ENCODE measurements at regions not wholly inside any gene's neighbourhood (a gene's known extent, or its start where the extent isn't known, plus 50 kb on each side); places are given as distances from the start of the nearest gene placed in this dataset.
"Not testable (repeated sequence)": the region's sequence is repeated elsewhere in the genome, so short reads cannot be mapped to it uniquely, and the experiment has no call there.

DNA sequence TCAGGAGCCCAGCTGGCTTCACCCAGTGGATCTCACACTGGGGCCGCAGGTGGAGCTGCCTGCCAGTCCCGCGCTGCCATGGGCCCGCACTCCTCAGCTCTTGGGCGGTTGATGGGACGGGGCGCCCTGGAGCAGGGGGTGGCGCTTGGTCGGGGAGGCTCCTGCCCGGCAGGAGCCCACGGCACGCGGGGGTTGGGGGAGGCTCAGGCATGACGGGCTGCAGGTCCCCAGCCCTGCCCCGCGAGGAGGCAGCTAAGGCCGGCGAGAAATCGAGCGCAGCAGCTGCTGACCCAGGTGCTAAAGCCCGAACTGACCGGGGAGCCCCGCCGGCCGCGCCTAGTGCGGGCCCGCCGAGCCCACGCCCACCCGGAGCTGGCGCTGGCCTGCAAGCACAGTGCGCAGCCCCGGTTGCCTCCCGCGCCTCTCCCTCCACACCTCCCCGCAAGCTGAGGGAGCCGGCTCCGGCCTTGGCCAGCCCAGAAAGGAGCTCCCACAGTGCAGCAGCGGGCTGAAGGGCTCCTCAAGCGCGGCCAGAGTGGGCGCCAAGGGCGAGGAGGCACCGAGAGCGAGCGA is 109.7 kb upstream of the SLC39A10 start:
- intact Hi-C loops (cut with micrococcal nuclease); H3K9me3 Mint-ChIP-seq; DNase-seq; H3K4me3 Mint-ChIP-seq; H3K27ac Mint-ChIP-seq; H3K27me3 Mint-ChIP-seq (ENCODE audit: low read depth): not testable (repeated sequence)
- H3K36me3 Mint-ChIP-seq (ENCODE audit: low read depth) = peaks cover 14% of the 10 kb centered on the region
- CTCF ChIA-PET = interaction anchor here (1.3 to 1.5 kb wide), 2 partner anchors 11 to 13 kb away, joined by 3 to 5 read pairs; no protein-coding TSS in a partner anchor
- peaks cover 60% of the 10 kb centered on the region for H3K4me1 Mint-ChIP-seq (ENCODE audit: low read depth)

DNA sequence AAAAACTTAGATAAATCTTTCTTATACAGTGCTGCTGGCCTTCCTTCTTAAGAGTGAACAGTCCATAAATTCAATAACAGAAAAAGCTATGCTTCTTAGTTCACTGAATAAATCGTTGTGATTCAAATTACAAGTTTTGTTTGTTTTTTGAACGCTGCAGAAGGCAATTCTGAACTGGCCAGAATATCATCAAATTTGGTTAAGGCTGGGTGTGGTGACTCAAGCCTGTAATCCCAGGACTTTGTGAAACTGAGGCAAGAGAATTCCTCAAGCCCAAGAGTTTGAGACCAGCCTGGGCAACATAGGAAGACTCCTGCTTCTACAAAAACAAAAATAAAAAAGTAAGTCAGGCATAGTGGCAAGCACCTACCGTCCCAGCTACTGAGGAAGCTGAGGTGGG is 111.2 kb upstream of the SLC39A10 start:
- Mint-ChIP-seq H3K27me3 (ENCODE audit: low read depth) (no peaks in the 10 kb centered on the region), H3K36me3 (ENCODE audit: low read depth) (peaks cover 21% of the 10 kb centered on the region), H3K4me3 (peak overlapping the region; percentile 22), H3K4me1 (ENCODE audit: low read depth) (peaks cover 61% of the 10 kb centered on the region), H3K27ac (peak overlapping the region; percentile 91), H3K9me3 (peaks cover 7% of the 10 kb centered on the region)
- intact Hi-C loops (cut with micrococcal nuclease) = no loop called here
- no peak for DNase-seq
- CTCF ChIA-PET = interaction anchor here (1.5 kb wide), 1 partner anchor 13 kb away, joined by 3 read pairs; no protein-coding TSS in a partner anchor

DNA sequence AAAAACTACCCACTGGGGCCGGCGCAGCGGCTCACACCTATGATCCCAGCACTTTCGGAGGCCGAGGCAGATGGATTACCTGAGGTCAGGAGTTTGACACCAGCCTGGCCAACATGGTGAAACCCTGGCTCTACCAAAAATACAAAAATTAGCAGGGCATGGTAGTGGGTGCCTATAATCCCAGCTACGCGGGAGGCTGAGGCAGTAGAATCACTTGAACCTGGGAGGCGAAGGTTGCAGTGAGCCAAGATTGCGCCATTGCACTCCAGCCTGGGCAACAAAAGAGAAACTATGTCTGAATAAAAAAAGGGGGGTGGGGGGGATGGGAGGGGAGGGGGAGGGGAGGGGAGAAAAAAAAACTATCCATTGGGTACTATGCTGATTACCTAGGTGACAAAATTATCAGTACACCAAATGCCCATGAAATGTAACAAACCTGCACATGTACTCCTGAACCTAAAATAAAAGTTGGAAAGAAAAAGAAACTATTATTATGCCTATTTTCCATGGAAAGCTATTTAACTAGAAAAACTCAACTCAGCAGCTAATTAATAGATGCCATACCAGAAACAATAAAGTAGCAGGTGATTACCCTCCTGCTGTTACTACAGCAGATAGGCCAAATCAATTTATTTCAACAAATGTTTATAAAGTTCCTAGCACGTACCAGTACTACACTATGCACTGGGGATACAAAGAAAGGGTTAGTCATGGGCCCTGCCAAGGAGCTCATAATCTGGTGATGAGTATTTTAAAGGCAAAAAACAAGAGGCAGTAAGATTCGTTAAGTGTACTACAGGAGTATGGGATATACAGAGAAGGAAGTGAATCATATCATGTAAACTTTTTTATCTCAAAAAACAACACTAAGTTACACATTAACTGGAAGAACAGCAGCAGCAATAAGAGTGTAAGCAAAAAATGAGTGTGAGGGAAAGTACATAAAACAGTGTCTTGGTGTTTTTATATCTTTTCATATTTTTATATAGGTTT is 112.8 kb upstream of the SLC39A10 start:
- Mint-ChIP-seq H3K27me3 (ENCODE audit: low read depth) (no peaks in the 10 kb centered on the region), H3K9me3 (peaks cover 3% of the 10 kb centered on the region), H3K27ac (peak overlapping the region; percentile 91), H3K4me3 (peak overlapping the region; percentile 40), H3K36me3 (ENCODE audit: low read depth) (peaks cover 20% of the 10 kb centered on the region), H3K4me1 (ENCODE audit: low read depth) (peaks cover 67% of the 10 kb centered on the region)
- CTCF ChIA-PET = interaction anchor here (0.5 to 1.9 kb wide), 10 partner anchors 9 to 1975 kb away, joined by 3 to 8 read pairs (median 4); no protein-coding TSS in a partner anchor
- DNase-seq = peak; percentile 72
- intact Hi-C loops (cut with micrococcal nuclease) = loop anchor here (1.0 kb wide), 7 partner anchors 8 to 716 kb away; no protein-coding TSS in a partner anchor

DNA sequence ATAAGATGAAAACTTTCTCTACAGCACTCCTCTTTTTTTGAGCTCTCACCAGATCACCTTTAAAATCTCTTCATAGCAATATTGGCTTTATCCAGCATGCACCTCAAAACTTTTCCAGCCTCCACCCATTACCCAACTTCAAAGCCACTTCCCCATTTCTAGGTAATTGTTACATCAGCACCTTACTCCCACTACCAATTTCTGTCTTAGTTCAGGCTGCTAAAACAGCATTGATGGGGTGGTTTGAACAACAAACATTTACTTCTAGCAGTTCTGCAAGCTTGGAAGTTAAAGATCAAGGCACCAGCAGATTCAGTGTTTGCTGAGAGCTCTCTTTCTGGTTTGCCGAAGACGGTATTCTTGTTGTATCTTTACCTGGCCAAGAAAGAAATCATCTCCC is 114.0 kb upstream of the SLC39A10 start:
- no peaks in the 10 kb centered on the region for H3K27me3 Mint-ChIP-seq (ENCODE audit: low read depth)
- H3K27ac Mint-ChIP-seq = peak overlapping the region; percentile 91
- peak overlapping the region; percentile 20 for H3K4me3 Mint-ChIP-seq
- CTCF ChIA-PET = interaction anchor here (0.8 to 1.2 kb wide), 4 partner anchors 9 to 18 kb away, joined by 3 to 6 read pairs (median 4); no protein-coding TSS in a partner anchor
- DNase-seq = no peak
- peaks cover 22% of the 10 kb centered on the region for H3K36me3 Mint-ChIP-seq (ENCODE audit: low read depth)
- H3K4me1 Mint-ChIP-seq (ENCODE audit: low read depth) = peaks cover 70% of the 10 kb centered on the region
- intact Hi-C loops (cut with micrococcal nuclease) = no loop called here
- H3K9me3 Mint-ChIP-seq = peaks cover 5% of the 10 kb centered on the region

DNA sequence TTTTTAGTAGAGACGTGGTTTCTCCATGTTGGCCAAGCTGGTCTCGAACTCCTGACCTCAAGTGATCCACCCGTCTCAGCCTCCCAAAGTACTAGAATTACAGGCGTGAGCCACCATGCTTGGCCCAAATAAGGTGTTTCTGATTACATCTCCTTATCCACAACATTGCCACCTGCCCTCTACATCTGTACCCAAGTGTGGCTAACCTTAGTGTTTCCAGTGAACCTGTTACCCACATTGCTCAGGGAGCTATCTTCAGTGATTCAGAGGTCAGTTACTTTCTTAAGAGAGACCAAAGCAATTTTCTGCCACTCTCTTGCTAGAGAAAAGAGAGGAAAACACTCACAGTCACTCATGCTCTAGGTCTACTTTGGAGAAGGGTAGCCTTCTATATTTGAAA is 115.0 kb upstream of the SLC39A10 start:
- intact Hi-C loops (cut with micrococcal nuclease) = no loop called here
- Mint-ChIP-seq H3K27ac (peak overlapping the region; percentile 13), H3K9me3 (peaks cover 5% of the 10 kb centered on the region), H3K36me3 (ENCODE audit: low read depth) (peaks cover 22% of the 10 kb centered on the region), H3K27me3 (ENCODE audit: low read depth) (no peaks in the 10 kb centered on the region), H3K4me3 (no peak overlapping the region), H3K4me1 (ENCODE audit: low read depth) (peaks cover 79% of the 10 kb centered on the region)
- DNase-seq = no peak
- CTCF ChIA-PET = interaction anchor here (0.6 to 0.8 kb wide), 2 partner anchors 44 to 60 kb away, joined by 3 read pairs; no protein-coding TSS in a partner anchor

DNA sequence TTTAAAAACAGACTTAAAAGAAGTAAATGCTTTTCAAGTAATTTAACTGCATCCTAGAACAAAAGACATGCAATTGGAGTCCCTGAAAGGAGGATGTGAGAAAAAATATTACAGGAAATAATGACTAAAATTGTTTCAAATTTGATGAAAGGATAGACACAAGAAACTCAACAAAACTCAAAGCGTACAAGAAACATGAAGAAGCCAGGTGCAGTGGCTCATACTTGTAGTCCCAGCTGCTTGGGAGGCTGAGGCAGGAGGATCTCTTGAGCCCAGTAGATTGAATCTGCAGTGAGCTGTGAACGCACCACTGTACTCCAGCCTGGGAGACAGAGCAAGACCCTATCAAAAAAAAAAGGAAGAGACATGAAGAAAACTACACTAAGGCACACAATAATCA is 118.1 kb upstream of the SLC39A10 start:
- Mint-ChIP-seq H3K27me3 (ENCODE audit: low read depth) (no peaks in the 10 kb centered on the region), H3K27ac (peak overlapping the region; percentile 99), H3K9me3 (peaks cover 5% of the 10 kb centered on the region), H3K4me3 (peak overlapping the region; percentile 26), H3K36me3 (ENCODE audit: low read depth) (peaks cover 23% of the 10 kb centered on the region), H3K4me1 (ENCODE audit: low read depth) (peaks cover 86% of the 10 kb centered on the region)
- CTCF ChIA-PET = interaction anchor here (0.7 kb wide), 1 partner anchor 367 kb away, joined by 4 read pairs; no protein-coding TSS in a partner anchor
- intact Hi-C loops (cut with micrococcal nuclease) = loop anchor here (2.0 to 10.0 kb wide), 5 partner anchors 603 to 1763 kb away; partner anchors contain the start of gene PGAP1
- DNase-seq = peak; percentile 71

DNA sequence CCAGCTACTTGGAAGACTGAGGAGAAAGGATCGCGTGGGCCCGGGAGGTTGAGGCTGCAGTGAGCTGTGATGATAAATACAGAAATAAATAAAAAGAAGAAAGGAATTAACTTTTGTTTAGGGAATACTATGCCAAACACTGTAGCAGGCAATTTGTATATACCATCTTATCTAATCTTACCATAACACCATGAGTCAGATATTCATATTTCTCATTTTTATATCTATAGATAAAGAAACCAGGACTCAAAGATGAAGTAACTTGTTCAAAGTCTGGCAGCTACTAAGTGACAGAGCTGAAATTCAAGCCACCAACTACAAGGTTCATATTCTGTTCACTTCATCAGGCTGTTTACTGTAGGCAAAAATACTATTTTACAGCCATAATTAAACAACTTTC is 119.2 kb upstream of the SLC39A10 start:
- Mint-ChIP-seq H3K36me3 (ENCODE audit: low read depth) (peaks cover 24% of the 10 kb centered on the region), H3K27ac (peak overlapping the region; percentile 99), H3K9me3 (peaks cover 5% of the 10 kb centered on the region), H3K4me1 (ENCODE audit: low read depth) (peaks cover 82% of the 10 kb centered on the region), H3K27me3 (ENCODE audit: low read depth) (no peaks in the 10 kb centered on the region), H3K4me3 (no peak overlapping the region)
- no peak for DNase-seq
- intact Hi-C loops (cut with micrococcal nuclease) = loop anchor here (2.0 to 10.0 kb wide), 5 partner anchors 604 to 1764 kb away; partner anchors contain the start of gene PGAP1
- CTCF ChIA-PET = interaction anchor here (1.2 to 7.5 kb wide), 2 partner anchors 22 to 123 kb away, joined by 3 to 56 read pairs; no protein-coding TSS in a partner anchor

DNA sequence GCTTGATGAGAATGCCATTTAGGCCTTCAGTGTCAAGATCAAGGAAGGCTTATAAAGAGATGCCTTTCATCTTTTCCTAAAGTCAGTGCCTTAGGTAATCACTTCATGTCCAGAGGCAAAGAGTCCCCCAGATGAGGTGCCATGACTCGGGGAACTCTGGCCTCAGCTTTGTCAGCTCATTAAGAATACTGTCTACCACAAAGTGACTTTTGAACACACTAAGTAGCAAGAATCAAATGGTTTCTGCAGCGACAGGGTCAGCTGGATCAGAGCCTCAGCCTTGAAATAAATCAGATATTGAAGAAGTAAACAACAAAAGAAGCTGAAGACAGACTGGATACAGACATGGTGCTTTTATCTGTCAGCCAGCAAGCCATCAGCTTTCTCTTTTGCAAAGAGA is 120.1 kb upstream of the SLC39A10 start:
- intact Hi-C loops (cut with micrococcal nuclease) = loop anchor here (1.0 to 10.0 kb wide), 7 partner anchors 7 to 1765 kb away; partner anchors contain the start of gene PGAP1
- H3K4me1 Mint-ChIP-seq (ENCODE audit: low read depth) = peaks cover 85% of the 10 kb centered on the region
- CTCF ChIA-PET = interaction anchor here (1.1 to 7.5 kb wide), 2 partner anchors 16 to 23 kb away, joined by 5 to 56 read pairs; no protein-coding TSS in a partner anchor
- DNase-seq = no peak
- peak overlapping the region; percentile 98 for H3K27ac Mint-ChIP-seq
- no peaks in the 10 kb centered on the region for H3K27me3 Mint-ChIP-seq (ENCODE audit: low read depth)
- H3K9me3 Mint-ChIP-seq = peaks cover 5% of the 10 kb centered on the region
- H3K4me3 Mint-ChIP-seq = peak overlapping the region; percentile 52
- peaks cover 18% of the 10 kb centered on the region for H3K36me3 Mint-ChIP-seq (ENCODE audit: low read depth)

DNA sequence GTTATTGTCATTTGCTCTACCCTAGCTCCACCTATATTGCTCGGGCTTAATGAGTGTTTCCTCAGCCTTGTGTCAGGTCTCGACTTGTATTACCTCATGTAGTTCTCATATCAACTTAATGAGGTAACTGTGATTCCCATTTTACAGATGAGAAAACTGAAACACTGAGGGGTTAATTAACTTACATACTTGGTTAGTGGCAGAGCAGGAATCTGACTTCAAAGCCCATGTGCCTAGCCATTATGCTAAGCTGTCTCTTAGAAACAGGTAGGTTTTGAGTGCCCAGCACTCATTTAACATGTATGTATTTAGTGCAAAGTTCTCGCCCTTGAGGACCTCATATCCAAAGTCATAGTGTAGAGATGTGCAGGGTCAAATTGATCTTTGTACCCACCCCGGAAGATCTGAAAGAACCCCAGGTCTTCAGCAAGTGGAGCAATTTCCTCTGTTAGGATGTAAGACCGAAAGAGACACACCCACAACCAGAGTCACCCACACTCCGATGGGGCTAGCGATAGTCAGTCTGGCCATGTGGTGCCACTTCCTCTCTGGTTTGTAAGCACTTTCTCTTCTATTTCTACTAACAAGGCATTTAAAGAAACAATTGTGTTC is 121.0 kb upstream of the SLC39A10 start:
- Mint-ChIP-seq H3K9me3 (peaks cover 2% of the 10 kb centered on the region), H3K36me3 (ENCODE audit: low read depth) (peaks cover 19% of the 10 kb centered on the region), H3K27me3 (ENCODE audit: low read depth) (no peaks in the 10 kb centered on the region), H3K4me1 (ENCODE audit: low read depth) (peaks cover 89% of the 10 kb centered on the region), H3K27ac (peak overlapping the region; percentile 98), H3K4me3 (peak overlapping the region; percentile 26)
- intact Hi-C loops (cut with micrococcal nuclease) = loop anchor here (1.0 to 10.0 kb wide), 7 partner anchors 8 to 1766 kb away; partner anchors contain the start of gene PGAP1
- peak; percentile 87 for DNase-seq
- CTCF ChIA-PET = interaction anchor here (0.9 to 7.5 kb wide), 4 partner anchors 24 to 39 kb away, joined by 3 to 56 read pairs (median 20); no protein-coding TSS in a partner anchor

DNA sequence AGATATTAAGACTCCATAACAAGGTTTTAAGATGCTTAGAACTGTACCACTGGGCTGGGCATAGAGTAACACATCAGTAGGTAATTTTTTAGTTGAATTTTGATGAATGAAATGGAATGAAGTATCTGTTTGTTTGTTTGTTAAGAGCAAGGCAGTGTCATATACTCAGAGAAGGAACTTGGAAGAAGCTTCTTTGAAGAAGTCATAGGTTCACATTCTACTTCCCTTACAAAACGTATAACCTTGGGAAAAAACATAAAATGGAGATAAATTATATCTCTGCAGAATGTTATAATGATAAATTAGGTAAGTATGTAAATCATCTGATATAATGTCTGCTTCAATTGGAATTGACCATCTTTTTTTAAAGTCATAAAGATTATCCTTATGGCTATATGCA is 122.1 kb upstream of the SLC39A10 start:
- CTCF ChIA-PET = interaction anchor here (0.8 to 7.5 kb wide), 11 partner anchors 8 to 125 kb away, joined by 3 to 56 read pairs (median 5); partner anchors contain the start of gene SLC39A10
- no peak for DNase-seq
- Mint-ChIP-seq H3K27ac (peak overlapping the region; percentile 98), H3K27me3 (ENCODE audit: low read depth) (no peaks in the 10 kb centered on the region), H3K4me3 (peak overlapping the region; percentile 32), H3K9me3 (peaks cover 2% of the 10 kb centered on the region), H3K36me3 (ENCODE audit: low read depth) (peaks cover 17% of the 10 kb centered on the region), H3K4me1 (ENCODE audit: low read depth) (peaks cover 88% of the 10 kb centered on the region)
- intact Hi-C loops (cut with micrococcal nuclease) = loop anchor here (1.0 to 10.0 kb wide), 9 partner anchors 29 to 1767 kb away; partner anchors contain the start of gene PGAP1

Data from activated naive CD4-positive, alpha-beta T cell treated with anti-CD3 and anti-CD28 coated beads for 36 hours (primary cell).